ENCODE measurements at regions not wholly inside any gene's neighbourhood (a gene's known extent, or its start where the extent isn't known, plus 50 kb on each side); places are given as distances from the start of the nearest gene placed in this dataset.
"Not testable (repeated sequence)": the region's sequence is repeated elsewhere in the genome, so short reads cannot be mapped to it uniquely, and the experiment has no call there.

- no peak for DNase-seq
These were observed 178.8 kb downstream of the RPRM start for GRCh38 chr2:153299809-153300208.

- DNase-seq, result no peak
These were observed 179.3 kb downstream of the RPRM start for GRCh38 chr2:153299217-153299616.

GRCh38 chr2:153294199-153294786 lies 184.3 kb downstream of the RPRM start:
- DNase-seq, result no peak

- DNase-seq, result no peak
These were observed 186.8 kb downstream of the RPRM start for GRCh38 chr2:153291718-153292117.

- DNase-seq, result no peak
These were observed 191.3 kb downstream of the RPRM start for GRCh38 chr2:153287109-153287801.

- no peak for DNase-seq
These were observed 209.6 kb downstream of the RPRM start for GRCh38 chr2:153268941-153269461.

- DNase-seq, result not testable (repeated sequence)
These were observed 221.7 kb downstream of the RPRM start for GRCh38 chr2:153256876-153257275.

GRCh38 chr2:153246636-153247035 lies 231.9 kb downstream of the RPRM start:
- not testable (repeated sequence) for DNase-seq

- DNase-seq, result no peak
These were observed 243.0 kb downstream of the RPRM start for GRCh38 chr2:153235516-153235915.

- no peak for DNase-seq
These were observed 246.1 kb downstream of the RPRM start for GRCh38 chr2:153232464-153232863.

GRCh38 chr2:153230977-153231376 lies 247.6 kb downstream of the RPRM start:
- DNase-seq, result no peak

GRCh38 chr2:153228904-153229303 lies 249.7 kb downstream of the RPRM start:
- no peak for DNase-seq

- no peak for DNase-seq
These were observed 250.6 kb downstream of the RPRM start for GRCh38 chr2:153227981-153228380.

- no peak for DNase-seq
These were observed 256.1 kb downstream of the RPRM start for GRCh38 chr2:153222231-153223165.

GRCh38 chr2:153221506-153221905 lies 257.1 kb downstream of the RPRM start:
- no peak for DNase-seq

GRCh38 chr2:153221087-153221486 lies 257.5 kb downstream of the RPRM start:
- DNase-seq, result no peak

GRCh38 chr2:153218851-153219250 lies 259.7 kb downstream of the RPRM start:
- DNase-seq, result no peak

GRCh38 chr2:153214337-153214736 lies 264.2 kb downstream of the RPRM start:
- DNase-seq, result no peak

GRCh38 chr2:153213022-153213421 lies 265.5 kb downstream of the RPRM start:
- DNase-seq, result no peak

GRCh38 chr2:153197402-153198386 lies 280.9 kb downstream of the RPRM start:
- no peak for DNase-seq

GRCh38 chr2:153196378-153197058 lies 282.0 kb downstream of the RPRM start:
- DNase-seq, result no peak

- DNase-seq, result no peak
These were observed 283.2 kb downstream of the RPRM start for GRCh38 chr2:153195342-153195741.
